Retina (tissue), 1 donor: ENCODE measurements at regions not wholly inside any gene's neighbourhood (a gene's known extent, or its start where the extent isn't known, plus 50 kb on each side); places are given as distances from the start of the nearest gene placed in this dataset.
"Not testable (repeated sequence)": the region's sequence is repeated elsewhere in the genome, so short reads cannot be mapped to it uniquely, and the experiment has no call there.

ENCODE experiments used
- DNase-seq: peaks from one replicate; pipeline ENCODE4 v3.0.0-alpha.2; 2016

DNA sequence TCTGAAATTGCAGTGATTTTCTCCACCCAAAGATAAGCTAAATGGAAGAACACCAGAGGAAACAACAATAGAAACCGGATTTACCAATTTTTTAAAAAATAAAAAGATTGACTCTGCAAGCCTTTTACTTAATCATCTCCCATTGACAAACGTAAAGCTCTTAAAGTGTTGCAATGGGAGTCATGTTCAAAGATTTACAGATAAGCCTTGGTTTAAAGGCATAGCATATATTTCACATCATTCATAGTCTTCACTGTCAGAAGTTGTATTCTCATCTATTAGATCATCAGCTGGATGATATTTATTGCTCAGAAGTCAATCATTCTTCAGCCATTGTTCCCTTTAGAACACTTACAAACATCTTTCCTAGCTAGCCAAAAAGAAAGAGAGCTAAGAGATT is 397.6 kb downstream of the GBE1 start:
- DNase-seq, result no peak

DNA sequence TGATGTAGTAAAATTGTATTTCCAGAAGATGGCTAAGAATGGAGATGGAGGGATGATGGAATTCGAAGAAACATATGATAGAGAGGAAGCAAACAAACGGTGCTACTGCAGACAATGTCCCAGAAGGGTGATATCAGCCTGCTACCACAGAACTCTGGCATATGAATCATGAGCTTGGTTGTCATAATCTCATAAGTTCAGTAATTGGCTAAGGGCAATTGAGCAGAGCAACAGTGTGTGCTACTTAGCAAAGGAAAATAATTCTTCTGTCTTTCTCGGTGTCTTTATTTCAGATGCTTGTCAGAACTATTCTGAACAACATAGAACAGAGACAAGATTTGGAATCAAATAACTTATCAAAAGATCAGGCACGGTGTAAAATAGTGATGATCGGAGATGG is 407.3 kb downstream of the GBE1 start:
- DNase-seq, result no peak

DNA sequence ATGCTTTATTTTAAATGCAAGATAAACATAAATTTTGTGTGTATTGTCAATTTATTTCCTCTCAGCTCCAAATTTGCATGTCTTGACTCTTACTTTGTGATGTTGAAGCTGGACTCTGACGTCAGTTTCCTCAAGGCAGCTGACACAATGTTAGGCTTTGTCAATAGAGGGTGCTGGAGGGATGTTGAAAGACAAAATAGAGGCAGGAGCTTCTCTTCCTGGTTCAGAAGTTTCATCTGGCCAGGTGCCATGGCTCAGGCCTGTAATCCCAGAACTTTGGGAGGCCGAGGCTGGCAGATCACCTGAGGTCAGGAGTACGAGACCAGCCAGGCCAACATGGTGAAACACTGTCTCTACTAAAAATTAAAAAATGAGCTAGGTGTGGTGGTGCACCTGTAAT is 408.6 kb downstream of the GBE1 start:
- no peak for DNase-seq

DNA sequence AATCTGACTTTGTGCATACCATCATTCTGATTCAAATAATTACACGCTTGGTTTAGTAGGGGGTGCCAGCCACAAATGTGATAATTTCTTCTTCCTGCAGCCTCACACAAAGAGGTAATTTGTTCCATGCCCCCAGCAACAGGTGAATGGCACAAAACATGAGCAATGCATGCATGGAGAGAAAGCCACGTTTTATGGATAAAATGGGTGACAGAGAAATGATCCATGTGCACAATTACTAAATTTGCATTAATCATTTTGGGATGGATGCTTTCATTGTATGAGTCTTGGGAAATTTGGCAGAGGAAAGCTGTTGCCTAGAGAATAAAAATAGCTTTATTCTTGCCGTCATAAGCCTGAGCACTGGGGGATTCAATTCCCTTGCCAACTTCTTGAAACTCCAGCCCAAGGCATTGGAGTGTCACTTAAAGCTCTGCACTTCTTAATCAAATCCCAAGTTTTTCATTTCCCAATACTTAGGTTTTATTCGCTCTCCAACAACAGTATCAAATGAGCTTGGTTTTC is 411.6 kb downstream of the GBE1 start:
- DNase-seq, result no peak

DNA sequence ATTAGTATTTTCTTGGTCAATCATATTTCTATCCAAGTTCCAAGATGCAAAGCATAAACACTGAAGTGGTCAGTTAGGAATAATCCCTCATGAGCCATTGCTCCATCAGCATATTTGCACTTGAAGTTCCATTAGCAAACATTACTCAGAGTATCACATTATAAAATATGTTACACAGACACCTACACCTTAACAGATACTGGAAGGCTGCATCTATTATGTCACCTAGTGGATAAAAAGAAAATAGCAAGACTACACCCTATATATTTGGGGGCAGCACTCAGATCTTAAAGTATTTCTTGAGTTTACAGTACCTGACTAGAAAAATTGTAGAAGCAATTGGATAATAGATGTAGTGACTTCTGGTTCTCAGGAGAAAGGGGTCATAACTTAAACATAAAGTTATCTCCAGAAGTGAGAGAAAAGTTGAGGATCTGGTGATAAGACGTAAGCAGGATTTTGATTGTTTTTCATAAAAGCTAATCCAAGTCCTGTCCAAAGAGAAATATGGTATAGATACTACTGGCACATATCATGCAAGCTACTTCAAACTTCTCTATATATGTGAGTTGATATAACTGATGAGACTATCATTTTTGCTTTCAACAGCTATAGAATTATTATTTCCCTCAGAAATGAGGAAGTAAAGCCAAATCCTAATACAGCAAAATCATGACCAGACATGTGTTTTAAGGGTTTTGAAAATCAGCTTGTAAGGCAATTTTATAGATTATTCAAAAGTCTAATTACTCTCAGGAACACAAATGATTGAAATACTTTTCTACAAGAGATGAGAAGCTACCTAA is 422.2 kb downstream of the GBE1 start:
- DNase-seq, result no peak

DNA sequence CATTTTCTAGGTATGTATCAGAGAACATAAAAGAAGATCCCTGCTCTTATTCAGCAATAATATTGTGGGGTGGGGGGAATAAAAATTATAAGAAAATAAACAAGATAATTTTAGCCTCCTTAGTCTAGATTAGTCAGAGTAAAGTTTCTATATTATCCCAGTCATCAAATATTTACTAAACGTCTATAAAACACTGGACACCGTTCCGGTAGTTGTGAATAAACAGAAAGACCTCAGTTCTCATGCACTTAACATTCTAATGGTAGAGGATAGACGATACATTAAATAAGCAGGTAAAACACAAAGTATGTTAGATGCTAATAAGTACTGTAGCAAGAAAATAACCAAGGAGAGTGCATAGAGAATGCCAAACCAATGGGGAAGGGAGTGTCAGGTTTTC is 425.0 kb downstream of the GBE1 start:
- DNase-seq, result no peak

DNA sequence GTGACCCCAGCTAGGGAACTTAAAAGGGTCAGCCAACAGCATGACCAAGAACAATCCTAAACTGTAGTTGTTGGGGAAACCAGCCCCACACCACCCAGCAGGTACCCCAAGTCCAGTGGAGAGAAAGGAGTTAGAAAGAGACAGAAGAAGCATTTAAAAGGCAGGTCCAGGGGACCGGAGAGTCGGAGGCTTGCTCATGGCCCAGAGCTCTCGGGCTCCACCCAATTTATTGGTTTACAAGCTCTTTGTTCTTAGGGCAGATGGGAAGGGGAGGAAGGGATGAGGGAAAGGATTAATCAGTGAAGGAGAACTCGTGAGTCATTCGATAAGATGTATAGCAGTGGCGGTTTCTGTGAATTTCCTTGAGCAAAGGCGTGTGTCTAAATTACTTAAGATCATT is 431.6 kb downstream of the GBE1 start:
- not testable (repeated sequence) for DNase-seq

DNA sequence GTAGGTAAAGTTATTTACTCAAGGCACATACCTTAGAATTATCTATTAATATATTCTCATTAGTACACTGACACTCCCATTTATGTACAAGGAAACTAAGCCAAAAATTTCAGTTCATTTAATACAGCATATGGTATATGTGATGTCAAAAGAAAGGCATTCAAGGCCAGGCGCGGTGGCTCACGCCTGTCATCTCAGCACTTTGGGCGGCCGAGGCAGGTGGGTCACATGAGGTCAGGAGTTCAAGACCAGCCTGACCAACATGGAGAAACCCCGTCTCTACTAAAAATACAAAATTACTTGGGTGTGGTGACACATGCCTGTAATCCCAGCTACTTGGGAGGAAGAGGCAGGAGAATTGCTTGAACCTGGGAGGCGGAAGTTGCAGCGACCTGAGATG is 435.2 kb downstream of the GBE1 start:
- no peak for DNase-seq

DNA sequence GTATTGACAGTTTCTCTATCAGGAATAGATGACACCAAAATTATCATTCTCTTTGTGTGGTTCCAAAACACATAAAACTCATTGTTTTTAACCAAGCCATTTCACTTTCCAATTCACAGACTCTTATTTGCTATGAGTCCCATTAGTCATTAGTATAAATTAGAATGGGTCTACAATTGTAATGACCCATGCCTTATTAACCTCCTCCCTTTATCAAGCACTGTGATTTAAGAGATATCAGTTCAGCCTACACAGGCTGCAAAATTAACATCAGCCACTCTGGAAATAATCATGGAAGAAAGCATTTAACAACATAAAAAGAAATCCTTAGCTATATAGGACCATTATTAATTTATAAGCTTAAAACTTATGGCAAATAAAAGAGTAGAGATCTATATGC is 440.6 kb downstream of the GBE1 start:
- no peak for DNase-seq

DNA sequence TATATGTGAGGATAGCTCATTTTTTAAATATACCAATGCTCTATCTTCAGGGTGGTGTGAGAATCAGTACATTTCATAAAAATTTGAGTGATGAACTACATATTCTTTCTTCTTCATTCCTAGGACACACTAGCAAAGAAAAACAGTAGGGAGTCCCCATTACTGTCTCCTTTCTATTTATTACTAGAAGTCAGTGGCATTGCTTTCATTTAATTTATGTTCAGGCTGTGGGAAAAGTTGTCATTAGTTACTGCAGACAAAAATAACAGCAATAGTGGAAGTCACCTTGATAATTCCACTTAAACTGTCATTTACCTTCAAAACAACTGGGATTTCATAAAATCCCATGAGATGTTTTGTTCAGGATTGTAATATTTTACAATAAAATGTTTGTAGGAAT is 446.4 kb downstream of the GBE1 start:
- no peak for DNase-seq

DNA sequence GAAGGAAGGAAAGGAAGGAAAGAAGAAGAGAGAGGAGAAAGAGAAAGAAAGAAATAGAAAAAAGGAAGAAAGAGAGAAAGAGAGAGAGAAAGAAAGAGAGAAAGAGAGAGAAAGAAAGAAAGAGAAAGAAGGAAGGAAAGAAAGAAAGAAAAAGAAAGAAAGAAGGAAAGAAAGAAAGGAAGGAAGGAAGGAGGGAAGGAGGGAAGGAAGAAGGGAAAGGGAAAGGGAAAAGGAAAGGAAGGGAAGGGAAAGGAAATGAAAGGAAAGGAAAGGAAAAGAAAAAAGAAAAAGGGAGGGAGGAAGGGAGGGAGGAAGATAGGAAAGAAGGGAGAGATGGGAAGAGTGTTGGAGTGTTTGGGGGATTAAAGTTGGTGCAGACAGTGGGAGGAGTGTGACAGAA is 450.1 kb downstream of the GBE1 start:
- DNase-seq, result no peak

GRCh38 chr3:81308306-81308705 is 453.1 kb downstream of the GBE1 start:
- no peak for DNase-seq

DNA sequence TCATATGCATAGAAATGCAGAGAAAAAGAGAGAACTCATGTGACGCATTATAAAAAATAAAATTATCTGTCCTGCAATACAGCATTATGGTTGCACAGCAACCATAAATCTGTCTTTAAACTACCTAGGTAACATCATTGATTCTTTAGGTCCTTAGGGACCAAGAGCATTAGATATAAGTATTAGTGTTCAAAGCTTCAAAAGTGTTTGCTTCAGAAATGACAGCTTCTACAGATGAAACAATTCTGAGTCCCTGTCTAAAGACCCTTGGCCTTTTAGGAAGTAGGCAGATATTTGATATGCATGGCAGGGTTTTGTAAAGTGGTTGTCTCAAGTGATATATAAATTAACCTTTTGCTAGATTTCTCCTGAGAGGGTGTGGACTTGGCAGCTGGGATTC is 454.2 kb downstream of the GBE1 start:
- DNase-seq, result no peak

GRCh38 chr3:81303321-81303720 is 458.1 kb downstream of the GBE1 start:
- no peak for DNase-seq

- DNase-seq, result peak; percentile 32
These were observed 459.4 kb downstream of the GBE1 start for GRCh38 chr3:81302045-81302444.

DNA sequence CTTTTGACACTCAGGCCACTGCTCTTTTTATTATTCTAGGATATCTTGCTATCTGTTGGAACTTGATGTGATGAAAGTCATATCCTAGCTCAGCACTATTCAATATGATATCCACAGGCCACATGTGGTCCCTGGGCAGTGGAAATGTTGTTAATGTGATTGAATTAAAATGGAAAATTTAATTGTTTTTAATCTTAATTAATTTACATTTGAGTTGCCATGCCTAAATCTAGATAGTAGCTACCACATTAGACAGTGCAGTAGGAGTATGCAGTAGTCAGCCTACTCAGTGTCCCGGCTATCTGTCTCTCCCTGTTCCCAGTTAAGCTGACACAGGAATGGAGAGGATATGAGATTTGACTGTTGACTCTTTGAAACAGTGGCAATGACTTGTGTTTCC is 460.2 kb downstream of the GBE1 start:
- no peak for DNase-seq

GRCh38 chr3:81300324-81300927 is 461.0 kb downstream of the GBE1 start:
- no peak for DNase-seq

- DNase-seq, result no peak
These were observed 462.0 kb downstream of the GBE1 start for GRCh38 chr3:81299481-81299880.

GRCh38 chr3:81295906-81296577 is 465.4 kb downstream of the GBE1 start:
- no peak for DNase-seq

DNA sequence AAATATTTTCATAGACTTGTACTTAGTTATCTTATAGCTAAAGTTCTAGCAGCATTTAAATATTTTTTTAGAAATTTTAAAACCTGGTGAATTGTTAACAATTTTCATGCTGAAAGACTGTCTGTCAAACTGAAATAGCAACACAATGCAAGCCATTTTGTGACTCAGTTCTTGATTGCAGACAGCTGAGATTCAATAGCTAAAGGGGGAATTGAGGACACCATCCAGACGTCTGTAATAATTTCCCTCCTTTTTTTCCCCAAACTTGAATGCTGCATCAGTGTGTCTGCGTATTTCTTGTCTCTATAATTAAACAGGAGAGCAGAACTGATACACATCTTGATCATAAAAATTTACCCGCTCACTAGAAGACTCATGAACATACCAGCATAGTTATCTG is 468.3 kb downstream of the GBE1 start:
- no peak for DNase-seq

DNA sequence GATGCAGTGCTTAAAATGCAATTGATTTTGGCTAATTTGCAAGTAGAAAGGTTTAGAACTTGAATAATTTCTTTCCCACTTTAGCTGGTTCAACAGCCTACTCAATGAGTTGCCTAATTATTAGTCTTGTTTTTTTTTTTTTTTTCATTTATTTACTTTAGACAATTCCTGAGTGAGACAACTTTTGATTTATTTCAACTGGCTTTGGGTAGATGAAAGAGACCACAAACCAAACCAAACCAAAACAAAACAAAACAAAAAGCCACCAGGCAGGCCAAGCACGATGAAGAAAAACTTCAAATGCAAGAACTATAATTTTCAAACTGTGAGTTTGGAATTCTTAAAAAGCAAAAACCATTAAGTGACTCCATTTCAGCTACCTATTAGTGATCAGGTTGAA is 469.9 kb downstream of the GBE1 start:
- DNase-seq, result no peak

DNA sequence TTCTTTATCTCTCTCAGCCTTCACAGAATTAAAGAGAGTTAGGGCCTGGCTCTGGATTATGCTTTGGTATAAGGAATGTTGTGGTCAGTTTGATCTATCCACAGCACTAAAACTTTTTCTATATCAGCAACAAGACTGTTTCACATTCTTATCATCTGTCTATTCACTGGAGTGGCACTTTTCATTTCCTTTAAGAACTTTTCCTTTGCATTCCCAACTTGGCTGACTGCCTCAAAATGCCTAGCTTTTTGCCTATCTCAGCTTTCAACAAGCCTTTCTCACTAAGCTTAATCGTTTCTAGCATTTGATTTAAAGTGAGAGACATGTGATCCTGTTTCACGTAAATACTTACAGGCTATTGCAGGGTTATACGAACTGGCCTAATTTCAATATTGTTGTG is 471.8 kb downstream of the GBE1 start:
- no peak for DNase-seq

- DNase-seq, result no peak
These were observed 481.7 kb downstream of the GBE1 start for GRCh38 chr3:81279481-81280379.
